HL-60 (cell line): ENCODE measurements at regions not wholly inside any gene's neighbourhood (a gene's known extent, or its start where the extent isn't known, plus 50 kb on each side); places are given as distances from the start of the nearest gene placed in this dataset.
"Not testable (repeated sequence)": the region's sequence is repeated elsewhere in the genome, so short reads cannot be mapped to it uniquely, and the experiment has no call there.

Experiments
- DNase-seq, 2 experiments: peaks; one replicate each; pipeline ENCODE4 v3.0.0-alpha.2; 2010 to 2020; ENCODE audit warnings: low read depth in 1 of 2, low spot score in 1 of 2
- H3K27ac ChIP-seq: fragments of 250-450 bp; sonication (Bioruptor Pico); replicated peaks from 2 replicates; pipeline ENCODE4 v1.5.1; 2020; ENCODE audit warnings: mild to moderate bottlenecking, moderate library complexity
- H3K27me3 ChIP-seq: fragments of 250-450 bp; sonication (Bioruptor Pico); 2 replicates; pipeline ENCODE4 v1.5.1; 2021; ENCODE audit warnings: mild to moderate bottlenecking, moderate library complexity; ENCODE audit not compliant: insufficient read depth, poor library complexity, severe bottlenecking
- H3K4me3 ChIP-seq: replicated peaks from 2 replicates; pipeline ENCODE4 v1.5.1; 2011; ENCODE audit warnings: mild to moderate bottlenecking, control low read depth, low read length; ENCODE audit not compliant: insufficient read depth
- CTCF ChIP-seq: IDR thresholded peaks from one replicate; pipeline ENCODE4 v1.5.1; 2011; ENCODE audit warnings: low read length, control low read depth, inconsistent platforms; ENCODE audit not compliant: insufficient read depth
- GABPA ChIP-seq: IDR thresholded peaks from 2 replicates; pipeline ENCODE4 v1.6.1; 2012; ENCODE audit warnings: low read depth
- POLR2AphosphoS5 ChIP-seq: IDR thresholded peaks from 2 replicates; pipeline ENCODE4 v1.6.1; 2012; ENCODE audit warnings: low read depth
- REST ChIP-seq: IDR thresholded peaks from 2 replicates; pipeline ENCODE4 v1.6.1; 2012; ENCODE audit warnings: low read depth; ENCODE audit not compliant: insufficient replicate concordance
- SPI1 ChIP-seq: IDR thresholded peaks from 2 replicates; pipeline ENCODE4 v1.6.1; 2012; ENCODE audit warnings: low read depth, mild to moderate bottlenecking, borderline replicate concordance

GRCh38 chr6:150789906-150790305 is 75.6 kb upstream of the MTHFD1L start:
- peak overlapping the region; percentile 47 for H3K27ac ChIP-seq
- peak in 1 of 2 experiments; percentile 91 for DNase-seq
- H3K4me3 ChIP-seq, H3K27me3 ChIP-seq: not testable (repeated sequence)
- peak; percentile 64 for TF ChIP-seq POLR2AphosphoS5

- H3K27me3 ChIP-seq: no peaks in the 10 kb centered on the region
- no peak overlapping the region for H3K4me3 ChIP-seq
- no peak overlapping the region for H3K27ac ChIP-seq
- TF ChIP-seq GABPA: no peak
- TF ChIP-seq POLR2AphosphoS5: no peak
- TF ChIP-seq SPI1: no peak
- no peak for TF ChIP-seq REST
- no peak for TF ChIP-seq CTCF
- no peak for DNase-seq
Measured at GRCh38 chr6:150791717-150792116, 73.8 kb upstream of the MTHFD1L start.

- no peak for DNase-seq
- TF ChIP-seq CTCF (no peak), REST (no peak), SPI1 (no peak), POLR2AphosphoS5 (no peak), GABPA (no peak)
- Histone ChIP-seq H3K27me3 (no peaks in the 10 kb centered on the region), H3K4me3 (no peak overlapping the region), H3K27ac (no peak overlapping the region)
Measured at GRCh38 chr6:150797949-150798348, 67.6 kb upstream of the MTHFD1L start.

- Histone ChIP-seq H3K4me3 (no peak overlapping the region), H3K27me3 (no peaks in the 10 kb centered on the region), H3K27ac (no peak overlapping the region)
- no peak for TF ChIP-seq REST
- no peak for TF ChIP-seq CTCF
- TF ChIP-seq POLR2AphosphoS5: no peak
- TF ChIP-seq GABPA: no peak
- no peak for TF ChIP-seq SPI1
- DNase-seq: no peak
Measured at GRCh38 chr6:150799276-150799805, 66.2 kb upstream of the MTHFD1L start.
